ENCODE measurements at regions not wholly inside any gene's neighbourhood (a gene's known extent, or its start where the extent isn't known, plus 50 kb on each side); places are given as distances from the start of the nearest gene placed in this dataset.

GRCh38 chr12:98410356-98410755 lies 105.0 kb upstream of the TMPO start:
- TF ChIP-seq, protein P1, sequence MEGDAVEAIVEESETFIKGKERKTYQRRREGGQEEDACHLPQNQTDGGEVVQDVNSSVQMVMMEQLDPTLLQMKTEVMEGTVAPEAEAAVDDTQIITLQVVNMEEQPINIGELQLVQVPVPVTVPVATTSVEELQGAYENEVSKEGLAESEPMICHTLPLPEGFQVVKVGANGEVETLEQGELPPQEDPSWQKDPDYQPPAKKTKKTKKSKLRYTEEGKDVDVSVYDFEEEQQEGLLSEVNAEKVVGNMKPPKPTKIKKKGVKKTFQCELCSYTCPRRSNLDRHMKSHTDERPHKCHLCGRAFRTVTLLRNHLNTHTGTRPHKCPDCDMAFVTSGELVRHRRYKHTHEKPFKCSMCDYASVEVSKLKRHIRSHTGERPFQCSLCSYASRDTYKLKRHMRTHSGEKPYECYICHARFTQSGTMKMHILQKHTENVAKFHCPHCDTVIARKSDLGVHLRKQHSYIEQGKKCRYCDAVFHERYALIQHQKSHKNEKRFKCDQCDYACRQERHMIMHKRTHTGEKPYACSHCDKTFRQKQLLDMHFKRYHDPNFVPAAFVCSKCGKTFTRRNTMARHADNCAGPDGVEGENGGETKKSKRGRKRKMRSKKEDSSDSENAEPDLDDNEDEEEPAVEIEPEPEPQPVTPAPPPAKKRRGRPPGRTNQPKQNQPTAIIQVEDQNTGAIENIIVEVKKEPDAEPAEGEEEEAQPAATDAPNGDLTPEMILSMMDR (IDR thresholded peaks at IDR 0.05; ENCODE audit: borderline replicate concordance, insufficient read depth, low read depth, low read length) = no peak
- H3K4me3 ChIP-seq (ENCODE audit: low read depth, low read length) = no peak overlapping the region

- TF ChIP-seq, protein P1 (IDR thresholded peaks at IDR 0.05; ENCODE audit: borderline replicate concordance, insufficient read depth, low read depth, low read length) = peak; percentile 1; the same call in 1 of the 2 replicates
These were observed 98.5 kb upstream of the TMPO start for GRCh38 chr12:98416845-98417244.

DNA sequence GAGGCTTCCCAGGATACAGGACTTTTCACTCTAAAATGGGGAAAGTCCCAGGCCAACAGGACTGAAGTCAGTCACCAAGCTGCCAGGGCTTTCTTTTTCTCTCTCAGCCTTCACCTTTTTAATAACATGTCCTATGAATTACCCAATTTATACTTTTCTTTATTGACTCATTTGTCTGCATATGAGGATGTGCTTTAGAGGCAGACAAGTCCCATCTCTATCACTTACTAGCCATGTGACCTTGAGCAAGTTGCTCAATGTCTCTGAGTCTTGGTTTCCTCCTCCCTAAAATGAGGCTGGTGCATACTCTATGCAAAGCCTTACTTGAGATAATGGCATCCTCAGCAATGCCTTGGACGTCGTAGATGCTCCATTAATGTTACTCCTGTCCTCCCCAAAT lies 98.1 kb upstream of the TMPO start:
- TF ChIP-seq, protein P1 (IDR thresholded peaks at IDR 0.05; ENCODE audit: borderline replicate concordance, insufficient read depth, low read depth, low read length) = no peak
- H3K4me3 ChIP-seq (ENCODE audit: low read depth, low read length) = no peak overlapping the region

More at GRCh38 chr12:98416845-98417244, 98.5 kb upstream of the TMPO start:
- H3K4me3 ChIP-seq (ENCODE audit: low read depth, low read length) = no peak overlapping the region

GRCh38 chr12:98418357-98419075 lies 96.9 kb upstream of the TMPO start:
- TF ChIP-seq, protein P1 (IDR thresholded peaks at IDR 0.05; ENCODE audit: borderline replicate concordance, insufficient read depth, low read depth, low read length) = no peak
- H3K4me3 ChIP-seq (ENCODE audit: low read depth, low read length) = no peak overlapping the region

DNA sequence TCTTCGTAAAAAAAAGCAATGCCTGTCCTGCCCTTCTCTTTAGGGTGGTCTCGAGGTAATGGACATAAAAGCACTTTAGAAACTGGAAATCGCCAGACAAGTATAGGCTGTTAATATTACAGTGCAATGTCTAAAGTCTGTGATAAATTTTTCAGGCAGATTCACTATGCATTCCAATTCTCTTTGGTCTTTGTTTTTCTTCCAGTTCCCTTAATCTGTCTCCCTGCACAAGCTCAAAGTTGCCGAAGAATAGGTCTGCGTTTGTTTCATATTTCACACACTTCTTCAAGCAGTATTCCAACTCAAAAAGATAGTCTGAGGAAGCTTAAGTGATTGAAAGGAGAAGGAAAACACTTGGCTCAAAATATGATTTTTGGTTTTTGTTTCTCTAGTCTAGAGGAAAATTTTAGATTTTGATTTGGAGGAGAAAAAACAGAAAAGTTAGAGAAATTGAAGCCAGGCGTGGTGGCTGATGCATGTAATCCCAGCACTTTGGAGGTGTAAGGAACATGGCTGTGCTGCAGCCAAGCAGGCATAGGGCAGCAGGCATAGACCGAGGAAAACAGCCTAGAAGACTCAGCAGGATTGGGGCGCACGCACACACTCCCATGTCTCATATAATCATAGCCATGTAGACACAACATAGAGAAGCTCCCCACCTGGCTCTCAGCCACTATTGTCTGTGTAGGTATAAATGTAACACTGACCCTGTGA lies 96.2 kb upstream of the TMPO start:
- TF ChIP-seq, protein P1 (IDR thresholded peaks at IDR 0.05; ENCODE audit: borderline replicate concordance, insufficient read depth, low read depth, low read length) = no peak
- no peak overlapping the region for H3K4me3 ChIP-seq (ENCODE audit: low read depth, low read length)

- TF ChIP-seq, protein P1 (IDR thresholded peaks at IDR 0.05; ENCODE audit: borderline replicate concordance, insufficient read depth, low read depth, low read length) = no peak
- H3K4me3 ChIP-seq (ENCODE audit: low read depth, low read length) = no peak overlapping the region
These were observed 95.5 kb upstream of the TMPO start for GRCh38 chr12:98419795-98420404.

Measured in GM12875 (cell line).